ENCODE measurements at regions not wholly inside any gene's neighbourhood (a gene's known extent, or its start where the extent isn't known, plus 50 kb on each side); places are given as distances from the start of the nearest gene placed in this dataset.

DNA sequence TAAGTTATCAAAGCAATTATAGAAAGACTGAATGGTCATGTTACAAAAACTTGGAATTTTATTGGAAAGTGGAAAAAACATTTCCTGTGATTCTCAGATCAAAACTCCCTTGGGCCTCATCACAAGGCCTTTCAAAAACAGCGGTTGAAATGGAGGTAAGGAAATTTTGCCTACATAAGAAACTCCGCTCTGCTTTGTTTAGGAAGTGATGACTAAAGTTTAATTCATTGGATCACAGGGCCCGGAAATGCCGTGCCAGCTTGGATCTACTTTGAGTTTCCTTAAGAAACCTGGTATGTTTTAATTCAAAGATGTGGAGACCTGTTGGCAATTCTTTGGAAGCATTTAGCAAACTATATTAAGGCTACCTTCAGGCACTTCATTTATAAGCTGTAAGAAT, 143.9 kb upstream of the MME start:
- Histone ChIP-seq H3K27me3 (no peaks in the 10 kb centered on the region), H3K27ac (no peak overlapping the region), H3K9me3 (no peaks in the 10 kb centered on the region), H3K4me1 (peaks cover 1 to 10% of the 10 kb centered on the region in 2 donors), H3K4me3 (no peak overlapping the region), H3K36me3 (no peaks in the 10 kb centered on the region)
- TF ChIP-seq POLR2A (IDR thresholded peaks at IDR 0.05), result no peak
- DNase-seq (no peak), ATAC-seq (no peak)
- in situ Hi-C loops (cut with MboI; ENCODE audit: low sequenced_read_pairs in 4 of 4) (no loop called here), intact Hi-C loops (cut with DNase I; ENCODE audit: low total_unique reads) (no loop called here)

DNA sequence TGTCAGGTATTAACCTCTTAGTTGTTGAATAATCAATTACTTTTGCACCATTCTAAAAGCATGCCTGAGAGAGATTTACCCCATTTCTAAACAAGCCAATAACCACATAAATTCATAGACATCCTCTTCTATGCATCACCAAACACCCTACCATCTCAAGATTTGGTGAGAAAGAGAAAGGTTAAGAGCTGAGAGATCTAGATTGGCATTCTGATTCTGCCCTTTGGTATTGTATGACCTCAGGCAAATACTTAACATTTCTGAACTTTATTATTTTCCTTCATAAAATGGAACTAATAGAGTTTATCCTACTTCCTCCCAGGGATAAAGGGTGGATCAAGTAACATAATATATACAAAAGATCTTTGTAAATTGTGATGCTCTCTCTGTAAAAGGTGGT, 146.5 kb upstream of the MME start:
- no peak for TF ChIP-seq POLR2A (IDR thresholded peaks at IDR 0.05)
- TF ChIP-seq, protein P1, sequence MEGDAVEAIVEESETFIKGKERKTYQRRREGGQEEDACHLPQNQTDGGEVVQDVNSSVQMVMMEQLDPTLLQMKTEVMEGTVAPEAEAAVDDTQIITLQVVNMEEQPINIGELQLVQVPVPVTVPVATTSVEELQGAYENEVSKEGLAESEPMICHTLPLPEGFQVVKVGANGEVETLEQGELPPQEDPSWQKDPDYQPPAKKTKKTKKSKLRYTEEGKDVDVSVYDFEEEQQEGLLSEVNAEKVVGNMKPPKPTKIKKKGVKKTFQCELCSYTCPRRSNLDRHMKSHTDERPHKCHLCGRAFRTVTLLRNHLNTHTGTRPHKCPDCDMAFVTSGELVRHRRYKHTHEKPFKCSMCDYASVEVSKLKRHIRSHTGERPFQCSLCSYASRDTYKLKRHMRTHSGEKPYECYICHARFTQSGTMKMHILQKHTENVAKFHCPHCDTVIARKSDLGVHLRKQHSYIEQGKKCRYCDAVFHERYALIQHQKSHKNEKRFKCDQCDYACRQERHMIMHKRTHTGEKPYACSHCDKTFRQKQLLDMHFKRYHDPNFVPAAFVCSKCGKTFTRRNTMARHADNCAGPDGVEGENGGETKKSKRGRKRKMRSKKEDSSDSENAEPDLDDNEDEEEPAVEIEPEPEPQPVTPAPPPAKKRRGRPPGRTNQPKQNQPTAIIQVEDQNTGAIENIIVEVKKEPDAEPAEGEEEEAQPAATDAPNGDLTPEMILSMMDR (IDR thresholded peaks at IDR 0.05 in 4 of 5, conservative IDR thresholded peaks at IDR 0.05 in 1 of 5), result no peak
- ATAC-seq (no peak), DNase-seq (no peak)
- no peak overlapping the region for H3K4me3 ChIP-seq
- H3K27ac ChIP-seq, result no peak overlapping the region
- no peaks in the 10 kb centered on the region for H3K27me3 ChIP-seq
- H3K36me3 ChIP-seq, result no peaks in the 10 kb centered on the region
- H3K9me3 ChIP-seq, result no peaks in the 10 kb centered on the region
- intact Hi-C loops (cut with DNase I; ENCODE audit: low total_unique reads), result no loop called here
- in situ Hi-C loops (cut with MboI; ENCODE audit: low sequenced_read_pairs in 4 of 4), result no loop called here
- H3K4me1 ChIP-seq, result peaks cover 5 to 10% of the 10 kb centered on the region in 2 donors

DNA sequence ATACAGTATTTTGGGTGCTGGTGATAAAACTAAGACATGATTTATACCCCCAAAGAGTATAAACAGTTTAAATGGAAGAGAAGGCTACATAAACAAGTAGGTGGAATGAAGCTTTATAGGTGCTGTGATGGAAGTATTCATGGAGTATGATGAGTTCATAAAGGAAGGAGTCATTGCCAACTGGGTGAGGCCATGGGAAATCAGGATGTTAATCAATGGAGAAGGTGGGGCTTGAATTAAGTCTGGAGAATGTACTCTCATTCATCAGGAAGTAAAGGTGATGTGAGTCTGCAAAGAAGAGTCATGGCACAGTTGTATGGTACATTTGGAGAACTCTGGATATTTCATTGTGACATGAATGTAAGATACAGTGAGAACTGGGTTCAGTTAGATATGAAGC, 147.5 kb upstream of the MME start:
- no peak for DNase-seq
- Histone ChIP-seq H3K27me3 (no peaks in the 10 kb centered on the region), H3K27ac (no peak overlapping the region), H3K4me1 (peaks cover 5 to 10% of the 10 kb centered on the region in 2 donors), H3K4me3 (no peak overlapping the region), H3K36me3 (no peaks in the 10 kb centered on the region), H3K9me3 (no peaks in the 10 kb centered on the region)
- intact Hi-C loops (cut with DNase I; ENCODE audit: low total_unique reads), result no loop called here
- in situ Hi-C loops (cut with MboI; ENCODE audit: low sequenced_read_pairs in 4 of 4), result no loop called here
- ATAC-seq, result no peak
- no peak for TF ChIP-seq POLR2A (IDR thresholded peaks at IDR 0.05)
- TF ChIP-seq, protein P1 (IDR thresholded peaks at IDR 0.05 in 4 of 5, conservative IDR thresholded peaks at IDR 0.05 in 1 of 5), result no peak

DNA sequence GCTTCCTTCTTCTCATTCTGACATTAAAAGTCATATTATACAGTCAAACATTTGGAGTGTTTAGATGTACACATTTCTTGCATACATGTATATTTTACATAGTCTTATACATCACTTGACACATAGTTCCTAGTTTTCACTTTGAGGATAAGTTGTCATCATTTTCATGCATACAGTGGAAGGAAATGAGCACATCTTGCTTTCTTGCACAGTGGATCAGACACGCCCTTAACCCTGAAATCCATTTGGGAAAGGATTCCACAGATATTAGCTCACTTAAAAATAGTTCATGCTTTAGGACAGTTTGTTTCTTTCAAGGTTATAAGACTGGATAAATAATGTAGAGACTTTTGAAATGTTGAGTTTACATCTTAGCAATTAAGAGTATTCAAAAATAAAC, 148.6 kb upstream of the MME start:
- intact Hi-C loops (cut with DNase I; ENCODE audit: low total_unique reads) (no loop called here), in situ Hi-C loops (cut with MboI; ENCODE audit: low sequenced_read_pairs in 4 of 4) (no loop called here)
- H3K27ac ChIP-seq, result peak overlapping the region in 1 of 4 donors; percentile 38
- ATAC-seq, result peak; percentile 73 to 86
- DNase-seq, result no peak
- H3K36me3 ChIP-seq, result no peaks in the 10 kb centered on the region
- peaks cover 5 to 10% of the 10 kb centered on the region in 2 donors for H3K4me1 ChIP-seq
- H3K27me3 ChIP-seq, result no peaks in the 10 kb centered on the region
- no peak for TF ChIP-seq POLR2A (IDR thresholded peaks at IDR 0.05)
- TF ChIP-seq, protein P1 (IDR thresholded peaks at IDR 0.05 in 4 of 5, conservative IDR thresholded peaks at IDR 0.05 in 1 of 5), result no peak
- no peak overlapping the region for H3K4me3 ChIP-seq
- no peaks in the 10 kb centered on the region for H3K9me3 ChIP-seq

DNA sequence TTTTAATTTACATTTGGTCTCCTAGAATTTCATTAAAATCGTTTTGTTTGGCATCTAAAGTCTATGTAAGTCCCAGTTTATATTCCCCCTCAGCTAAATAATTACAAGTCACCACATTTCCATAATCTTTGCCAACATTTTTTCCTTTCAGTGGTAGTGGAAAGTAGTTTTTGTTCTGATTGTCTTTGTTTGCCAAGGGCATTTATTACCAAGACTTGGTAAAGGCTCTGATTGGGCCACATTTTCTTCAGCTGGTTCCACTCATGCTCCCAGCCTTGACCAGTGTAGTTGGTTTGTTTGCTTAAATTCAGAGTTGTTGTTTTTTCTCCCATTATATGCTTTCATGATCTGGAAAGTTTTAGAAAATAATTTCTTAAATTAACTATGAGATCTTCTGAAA, 153.4 kb upstream of the MME start:
- Histone ChIP-seq H3K4me1 (peaks cover under 1 to 5% of the 10 kb centered on the region in 2 donors), H3K9me3 (no peaks in the 10 kb centered on the region), H3K27me3 (no peaks in the 10 kb centered on the region), H3K36me3 (no peaks in the 10 kb centered on the region), H3K27ac (no peak overlapping the region), H3K4me3 (no peak overlapping the region)
- intact Hi-C loops (cut with DNase I; ENCODE audit: low total_unique reads) (no loop called here), in situ Hi-C loops (cut with MboI; ENCODE audit: low sequenced_read_pairs in 4 of 4) (no loop called here)
- ATAC-seq (no peak), DNase-seq (no peak)
- TF ChIP-seq, protein P1 (IDR thresholded peaks at IDR 0.05 in 4 of 5, conservative IDR thresholded peaks at IDR 0.05 in 1 of 5), result no peak
- no peak for TF ChIP-seq POLR2A (IDR thresholded peaks at IDR 0.05)
